ENCODE measurements at regions not wholly inside any gene's neighbourhood (a gene's known extent, or its start where the extent isn't known, plus 50 kb on each side); places are given as distances from the start of the nearest gene placed in this dataset.
"Not testable (repeated sequence)": the region's sequence is repeated elsewhere in the genome, so short reads cannot be mapped to it uniquely, and the experiment has no call there.

DNA sequence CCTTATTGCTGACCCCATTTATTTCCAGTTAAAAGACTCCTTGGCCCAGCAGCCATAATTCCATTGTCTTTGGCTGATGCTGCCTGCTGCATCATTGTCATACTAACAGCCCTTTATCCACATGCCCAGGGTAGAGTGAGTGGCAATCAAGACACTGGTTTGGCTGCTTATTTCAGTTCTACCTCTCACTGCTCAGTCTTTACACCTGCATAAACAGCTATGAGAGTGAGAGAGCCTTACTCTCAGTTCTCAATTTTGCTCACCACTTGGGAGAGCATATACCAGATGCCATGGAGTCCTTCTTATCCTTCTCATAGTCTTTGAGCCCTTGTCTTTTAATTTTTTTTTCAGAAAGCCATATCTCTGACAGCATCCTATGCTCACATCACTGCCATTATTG, 596.9 kb upstream of the CYLC2 start:
- H3K27ac ChIP-seq (ENCODE audit: low read depth, low read length): no peak overlapping the region
- no peaks in the 10 kb centered on the region for H3K27me3 ChIP-seq (ENCODE audit: control insufficient read depth, insufficient read depth, low read length)
- ChIA-PET CTCF (no interaction called here), POLR2A (no interaction called here)
- TF ChIP-seq, protein P1, sequence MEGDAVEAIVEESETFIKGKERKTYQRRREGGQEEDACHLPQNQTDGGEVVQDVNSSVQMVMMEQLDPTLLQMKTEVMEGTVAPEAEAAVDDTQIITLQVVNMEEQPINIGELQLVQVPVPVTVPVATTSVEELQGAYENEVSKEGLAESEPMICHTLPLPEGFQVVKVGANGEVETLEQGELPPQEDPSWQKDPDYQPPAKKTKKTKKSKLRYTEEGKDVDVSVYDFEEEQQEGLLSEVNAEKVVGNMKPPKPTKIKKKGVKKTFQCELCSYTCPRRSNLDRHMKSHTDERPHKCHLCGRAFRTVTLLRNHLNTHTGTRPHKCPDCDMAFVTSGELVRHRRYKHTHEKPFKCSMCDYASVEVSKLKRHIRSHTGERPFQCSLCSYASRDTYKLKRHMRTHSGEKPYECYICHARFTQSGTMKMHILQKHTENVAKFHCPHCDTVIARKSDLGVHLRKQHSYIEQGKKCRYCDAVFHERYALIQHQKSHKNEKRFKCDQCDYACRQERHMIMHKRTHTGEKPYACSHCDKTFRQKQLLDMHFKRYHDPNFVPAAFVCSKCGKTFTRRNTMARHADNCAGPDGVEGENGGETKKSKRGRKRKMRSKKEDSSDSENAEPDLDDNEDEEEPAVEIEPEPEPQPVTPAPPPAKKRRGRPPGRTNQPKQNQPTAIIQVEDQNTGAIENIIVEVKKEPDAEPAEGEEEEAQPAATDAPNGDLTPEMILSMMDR (IDR thresholded peaks at IDR 0.05; ENCODE audit: low read depth, low read length): no peak
- H3K4me3 ChIP-seq (ENCODE audit: low read depth, low read length): no peak overlapping the region
- peaks cover 2% of the 10 kb centered on the region; the same call in 1 of the 2 replicates for H3K9me3 ChIP-seq (ENCODE audit: control insufficient read depth, insufficient read depth, low read length)
- no peak for DNase-seq (ENCODE audit: low read depth, low spot score)

DNA sequence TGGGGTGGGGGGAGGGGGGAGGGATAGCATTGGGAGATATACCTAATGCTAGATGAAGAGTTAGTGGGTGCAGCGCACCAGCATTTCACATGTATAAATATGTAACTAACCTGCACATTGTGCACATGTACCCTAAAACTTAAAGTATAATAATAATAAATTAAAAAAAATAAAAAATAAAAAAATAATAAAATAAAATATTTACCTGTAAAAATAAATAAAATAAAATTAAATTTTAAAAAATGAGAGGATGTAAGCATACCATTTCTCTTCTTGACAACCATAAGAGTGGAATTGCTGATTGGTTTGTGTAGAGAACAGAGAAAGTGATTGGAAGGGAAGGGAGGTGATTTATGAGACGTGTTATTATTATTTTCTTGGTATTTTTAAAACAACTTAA, 609.5 kb upstream of the CYLC2 start:
- CTCF ChIA-PET; H3K4me3 ChIP-seq (ENCODE audit: low read depth, low read length); H3K9me3 ChIP-seq (ENCODE audit: control insufficient read depth, insufficient read depth, low read length); H3K27me3 ChIP-seq (ENCODE audit: control insufficient read depth, insufficient read depth, low read length); DNase-seq (ENCODE audit: low read depth, low spot score); H3K27ac ChIP-seq (ENCODE audit: low read depth, low read length); POLR2A ChIA-PET: not testable (repeated sequence)

DNA sequence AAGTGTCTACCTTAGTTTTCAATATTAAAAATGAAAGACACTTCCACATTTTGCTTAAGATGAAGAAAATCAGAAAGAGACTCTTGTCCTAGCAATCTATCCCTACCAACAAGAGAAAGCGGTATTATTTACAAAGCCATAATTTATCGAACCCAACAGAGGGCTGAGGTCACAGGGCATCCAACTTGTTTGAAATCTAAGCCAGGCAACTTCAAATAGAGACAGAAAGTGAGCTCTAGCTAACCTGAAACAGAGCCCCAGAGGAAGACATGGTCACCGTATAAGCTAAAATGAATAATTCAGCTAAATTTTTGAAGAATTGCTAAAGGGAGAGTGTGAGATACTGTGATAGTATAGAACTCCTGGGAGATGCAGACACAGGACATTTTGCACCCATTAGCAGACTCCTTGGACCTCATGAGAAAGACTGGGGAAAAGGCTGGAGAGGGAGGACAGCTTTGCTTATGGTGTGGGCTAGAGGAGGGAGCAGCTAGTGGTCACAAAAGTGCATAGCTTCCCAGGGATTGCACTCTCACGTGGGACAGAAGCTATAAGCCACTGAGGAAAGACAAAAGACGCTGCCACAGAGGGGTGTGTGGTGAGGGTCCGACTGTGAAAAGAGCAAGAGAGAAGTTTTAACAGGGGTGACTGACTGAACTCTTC, 624.2 kb upstream of the GRIN3A start:
- ChIA-PET CTCF (no interaction called here), POLR2A (no interaction called here)

DNA sequence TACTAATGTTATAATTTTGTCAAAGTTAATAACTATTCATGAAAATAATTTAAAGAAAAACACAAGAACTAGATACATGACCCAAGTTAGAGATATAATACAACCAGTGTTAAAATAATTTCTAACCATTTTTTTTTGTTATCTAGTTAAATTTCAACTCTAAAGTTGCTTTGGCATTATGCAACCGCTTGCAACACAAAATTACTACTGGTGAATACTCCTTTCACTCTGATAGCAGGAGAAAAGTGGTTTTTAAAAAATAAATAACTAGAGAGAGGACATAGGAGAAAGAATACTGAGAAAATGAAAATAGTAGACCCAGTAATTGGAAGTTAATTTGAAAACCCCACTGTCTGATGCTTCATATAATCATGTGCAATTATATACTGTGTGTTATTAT, 622.4 kb upstream of the GRIN3A start:
- DNase-seq (ENCODE audit: low read depth, low spot score): no peak
- CTCF ChIA-PET: no interaction called here
- no peaks in the 10 kb centered on the region for H3K27me3 ChIP-seq (ENCODE audit: control insufficient read depth, insufficient read depth, low read length)
- no peak overlapping the region for H3K4me3 ChIP-seq (ENCODE audit: low read depth, low read length)
- peaks cover 8% of the 10 kb centered on the region for H3K9me3 ChIP-seq (ENCODE audit: control insufficient read depth, insufficient read depth, low read length)
- TF ChIP-seq, protein P1 (IDR thresholded peaks at IDR 0.05; ENCODE audit: low read depth, low read length): no peak
- H3K27ac ChIP-seq (ENCODE audit: low read depth, low read length): no peak overlapping the region
- POLR2A ChIA-PET: no interaction called here

More for the DNA sequence above, 624.2 kb upstream of the GRIN3A start:
- Histone ChIP-seq H3K9me3 (ENCODE audit: control insufficient read depth, insufficient read depth, low read length) (peaks cover 8% of the 10 kb centered on the region), H3K27me3 (ENCODE audit: control insufficient read depth, insufficient read depth, low read length) (no peaks in the 10 kb centered on the region), H3K4me3 (ENCODE audit: low read depth, low read length) (no peak overlapping the region), H3K27ac (ENCODE audit: low read depth, low read length) (no peak overlapping the region)
- DNase-seq (ENCODE audit: low read depth, low spot score): no peak
- TF ChIP-seq, protein P1 (IDR thresholded peaks at IDR 0.05; ENCODE audit: low read depth, low read length): no peak

DNA sequence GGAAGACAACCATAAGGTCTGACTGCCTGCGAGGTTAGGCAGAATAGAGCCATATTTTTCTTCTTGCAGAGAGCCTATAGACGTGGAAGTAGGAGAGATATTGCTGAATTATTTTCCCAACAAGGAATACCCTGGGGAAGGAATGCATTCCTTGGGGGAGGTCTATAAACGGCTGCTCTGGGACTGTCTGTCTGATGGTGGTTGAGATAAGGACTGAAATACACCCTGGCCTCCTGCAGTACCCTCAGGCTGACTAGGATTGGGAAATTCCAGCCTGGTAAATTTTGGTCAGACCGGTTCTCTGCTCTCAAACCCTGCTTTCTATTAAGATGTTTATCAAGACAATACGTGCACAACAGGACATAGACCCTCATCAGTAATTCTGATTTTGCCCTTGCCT, 617.5 kb upstream of the GRIN3A start:
- CTCF ChIA-PET: no interaction called here
- POLR2A ChIA-PET: no interaction called here
- peaks cover 10% of the 10 kb centered on the region for H3K9me3 ChIP-seq (ENCODE audit: control insufficient read depth, insufficient read depth, low read length)
- TF ChIP-seq, protein P1 (IDR thresholded peaks at IDR 0.05; ENCODE audit: low read depth, low read length): no peak
- H3K27me3 ChIP-seq (ENCODE audit: control insufficient read depth, insufficient read depth, low read length): no peaks in the 10 kb centered on the region
- H3K27ac ChIP-seq (ENCODE audit: low read depth, low read length): no peak overlapping the region
- no peak overlapping the region for H3K4me3 ChIP-seq (ENCODE audit: low read depth, low read length)
- no peak for DNase-seq (ENCODE audit: low read depth, low spot score)

DNA sequence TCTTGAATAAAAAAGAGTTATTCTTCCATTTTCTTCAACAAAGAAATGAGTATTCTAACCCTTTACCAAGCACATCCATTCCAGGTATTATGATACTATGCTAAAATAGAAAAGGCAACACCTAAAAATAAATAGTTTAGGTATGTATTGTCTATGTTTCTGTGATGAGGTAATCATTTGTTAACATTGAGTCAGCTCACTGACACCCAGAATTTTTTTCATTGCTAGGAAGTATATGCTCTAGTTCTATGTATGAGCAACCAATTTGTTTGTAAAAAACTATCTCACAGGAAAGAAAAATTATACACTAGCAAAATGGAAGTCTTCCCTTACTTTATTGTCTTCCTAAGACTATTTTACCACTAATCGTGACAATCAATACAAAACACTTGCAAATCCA, 615.6 kb upstream of the GRIN3A start:
- no peak overlapping the region for H3K27ac ChIP-seq (ENCODE audit: low read depth, low read length)
- ChIA-PET CTCF (no interaction called here), POLR2A (no interaction called here)
- H3K9me3 ChIP-seq (ENCODE audit: control insufficient read depth, insufficient read depth, low read length): peaks cover 9% of the 10 kb centered on the region
- TF ChIP-seq, protein P1 (IDR thresholded peaks at IDR 0.05; ENCODE audit: low read depth, low read length): no peak
- no peak overlapping the region for H3K4me3 ChIP-seq (ENCODE audit: low read depth, low read length)
- no peak for DNase-seq (ENCODE audit: low read depth, low spot score)
- no peaks in the 10 kb centered on the region for H3K27me3 ChIP-seq (ENCODE audit: control insufficient read depth, insufficient read depth, low read length)

DNA sequence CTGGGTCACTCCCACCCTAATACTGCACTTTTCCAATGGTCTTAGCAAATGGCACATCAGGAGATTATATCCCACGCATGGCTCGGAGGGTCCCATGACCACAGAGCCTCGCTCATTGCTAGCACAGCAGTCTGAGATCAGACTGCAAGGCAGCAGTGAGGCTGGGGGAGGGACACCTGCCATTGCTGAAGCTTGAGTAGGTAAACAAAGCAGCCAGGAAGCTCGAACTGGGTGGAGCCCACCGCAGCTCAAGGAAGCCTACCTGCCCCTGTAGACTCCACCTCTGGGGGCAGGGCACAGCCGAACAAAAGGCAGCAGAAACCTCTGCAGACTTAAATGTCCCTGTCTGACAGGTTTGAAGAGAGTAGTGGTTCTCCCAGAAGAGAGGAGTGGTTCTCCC, 599.0 kb upstream of the GRIN3A start:
- CTCF ChIA-PET; POLR2A ChIA-PET; DNase-seq (ENCODE audit: low read depth, low spot score); H3K27ac ChIP-seq (ENCODE audit: low read depth, low read length); H3K9me3 ChIP-seq (ENCODE audit: control insufficient read depth, insufficient read depth, low read length); H3K4me3 ChIP-seq (ENCODE audit: low read depth, low read length); H3K27me3 ChIP-seq (ENCODE audit: control insufficient read depth, insufficient read depth, low read length): not testable (repeated sequence)

All from AG04450 (cell line).